ENCODE measurements at regions not wholly inside any gene's neighbourhood (a gene's known extent, or its start where the extent isn't known, plus 50 kb on each side); places are given as distances from the start of the nearest gene placed in this dataset.

DNA sequence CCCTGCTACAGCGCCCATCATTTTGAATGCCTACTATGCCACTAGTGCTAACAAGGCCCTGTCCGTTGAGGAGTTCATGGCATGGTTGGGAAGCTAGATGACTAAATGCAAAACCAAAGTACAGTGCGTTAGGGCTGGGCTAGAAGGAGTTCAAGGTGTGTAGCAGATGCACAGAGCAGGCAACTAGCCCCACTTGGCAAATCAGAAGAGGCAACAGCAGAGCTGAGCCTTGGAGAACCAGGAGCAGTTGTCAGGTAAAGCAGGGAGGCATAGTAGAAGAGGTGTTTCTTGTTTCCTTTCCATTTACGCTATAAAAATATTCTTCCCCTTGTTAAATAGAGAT lies 146.6 kb upstream of the CPEB2 start:
- 93% methylated on average over 4 of the region's 4 CpGs for WGBS
- Histone ChIP-seq H3K9ac (ENCODE audit: low read depth in 1 of 2, low read length in 2 of 2) (no peak overlapping the region), H3K27ac (ENCODE audit: low read depth in 1 of 2, low read length in 2 of 2) (no peak overlapping the region), H3K4me3 (ENCODE audit: low read depth in 1 of 3, low read length in 3 of 3) (no peak overlapping the region), H3K9me3 (ENCODE audit: control insufficient read depth in 4 of 4, low read length in 3 of 4) (no peaks in the 10 kb centered on the region), H3K4me1 (ENCODE audit: control insufficient read depth in 4 of 4, insufficient read depth in 4 of 4, low read length in 3 of 4) (peaks cover 0 to 3% (median 0%) of the 10 kb centered on the region in 4 donors), H3K36me3 (ENCODE audit: control insufficient read depth in 4 of 4, insufficient read depth in 3 of 4, low read depth in 1 of 4, low read length in 3 of 4) (no peaks in the 10 kb centered on the region), H3K27me3 (ENCODE audit: control insufficient read depth in 4 of 4, insufficient read depth in 4 of 4, low read length in 3 of 4) (no peaks in the 10 kb centered on the region)
- no peak for DNase-seq (ENCODE audit: low spot score)
- TF ChIP-seq HNF4A (conservative IDR thresholded peaks at IDR 0.05) (no peak), HNF4G (IDR thresholded peaks at IDR 0.05) (no peak)
- TF ChIP-seq, protein P1, sequence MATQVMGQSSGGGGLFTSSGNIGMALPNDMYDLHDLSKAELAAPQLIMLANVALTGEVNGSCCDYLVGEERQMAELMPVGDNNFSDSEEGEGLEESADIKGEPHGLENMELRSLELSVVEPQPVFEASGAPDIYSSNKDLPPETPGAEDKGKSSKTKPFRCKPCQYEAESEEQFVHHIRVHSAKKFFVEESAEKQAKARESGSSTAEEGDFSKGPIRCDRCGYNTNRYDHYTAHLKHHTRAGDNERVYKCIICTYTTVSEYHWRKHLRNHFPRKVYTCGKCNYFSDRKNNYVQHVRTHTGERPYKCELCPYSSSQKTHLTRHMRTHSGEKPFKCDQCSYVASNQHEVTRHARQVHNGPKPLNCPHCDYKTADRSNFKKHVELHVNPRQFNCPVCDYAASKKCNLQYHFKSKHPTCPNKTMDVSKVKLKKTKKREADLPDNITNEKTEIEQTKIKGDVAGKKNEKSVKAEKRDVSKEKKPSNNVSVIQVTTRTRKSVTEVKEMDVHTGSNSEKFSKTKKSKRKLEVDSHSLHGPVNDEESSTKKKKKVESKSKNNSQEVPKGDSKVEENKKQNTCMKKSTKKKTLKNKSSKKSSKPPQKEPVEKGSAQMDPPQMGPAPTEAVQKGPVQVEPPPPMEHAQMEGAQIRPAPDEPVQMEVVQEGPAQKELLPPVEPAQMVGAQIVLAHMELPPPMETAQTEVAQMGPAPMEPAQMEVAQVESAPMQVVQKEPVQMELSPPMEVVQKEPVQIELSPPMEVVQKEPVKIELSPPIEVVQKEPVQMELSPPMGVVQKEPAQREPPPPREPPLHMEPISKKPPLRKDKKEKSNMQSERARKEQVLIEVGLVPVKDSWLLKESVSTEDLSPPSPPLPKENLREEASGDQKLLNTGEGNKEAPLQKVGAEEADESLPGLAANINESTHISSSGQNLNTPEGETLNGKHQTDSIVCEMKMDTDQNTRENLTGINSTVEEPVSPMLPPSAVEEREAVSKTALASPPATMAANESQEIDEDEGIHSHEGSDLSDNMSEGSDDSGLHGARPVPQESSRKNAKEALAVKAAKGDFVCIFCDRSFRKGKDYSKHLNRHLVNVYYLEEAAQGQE (IDR thresholded peaks at IDR 0.05), result no peak

DNA sequence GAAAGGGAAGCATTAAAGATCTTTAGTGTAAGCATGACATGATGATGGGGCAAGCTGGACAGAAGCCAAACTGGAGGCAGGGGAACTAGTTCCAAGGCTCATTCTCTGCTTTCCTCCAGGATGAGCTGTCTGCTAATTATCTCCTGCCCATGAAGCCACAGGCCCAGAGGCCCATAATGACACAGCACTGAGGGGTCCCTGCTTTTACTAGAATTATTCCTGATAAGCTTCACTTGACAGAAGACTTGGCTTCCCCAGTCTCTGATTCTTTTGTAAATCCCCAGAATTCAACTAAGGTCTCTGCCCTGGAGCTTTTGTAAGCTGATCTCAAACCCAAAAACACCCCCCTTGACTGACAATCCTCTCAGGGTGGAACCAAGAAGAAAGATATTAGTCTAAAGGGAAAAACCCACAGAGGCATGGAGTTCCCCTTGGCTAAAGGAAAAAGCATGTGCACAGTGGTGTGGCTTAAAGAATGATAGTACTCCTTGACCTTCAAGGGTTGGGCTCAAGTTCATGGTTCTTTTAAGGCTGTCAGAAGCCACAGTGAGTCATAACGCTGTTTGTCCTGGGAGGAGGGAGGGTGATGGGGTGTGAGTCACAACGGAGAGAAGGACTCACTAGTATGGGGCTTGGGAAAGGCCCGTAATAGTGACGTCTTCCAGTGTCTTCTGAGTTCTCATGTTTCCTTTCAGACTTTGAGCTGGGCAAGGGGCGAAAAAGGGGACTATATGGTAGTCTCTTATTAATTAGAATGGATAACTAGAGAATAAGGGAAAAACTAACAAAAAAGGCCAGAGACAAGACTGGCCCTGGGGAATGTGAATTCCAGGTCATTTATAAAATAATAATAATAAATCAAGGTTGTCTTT lies 146.0 kb upstream of the CPEB2 start:
- H3K9me3 ChIP-seq (ENCODE audit: control insufficient read depth in 4 of 4, low read length in 3 of 4), result no peaks in the 10 kb centered on the region
- no peak overlapping the region for H3K4me3 ChIP-seq (ENCODE audit: low read depth in 1 of 3, low read length in 3 of 3)
- H3K27ac ChIP-seq (ENCODE audit: low read depth in 1 of 2, low read length in 2 of 2), result no peak overlapping the region
- no peaks in the 10 kb centered on the region for H3K36me3 ChIP-seq (ENCODE audit: control insufficient read depth in 4 of 4, insufficient read depth in 3 of 4, low read depth in 1 of 4, low read length in 3 of 4)
- no peak for DNase-seq (ENCODE audit: low spot score)
- H3K27me3 ChIP-seq (ENCODE audit: control insufficient read depth in 4 of 4, insufficient read depth in 4 of 4, low read length in 3 of 4), result no peaks in the 10 kb centered on the region
- TF ChIP-seq, protein P2, sequence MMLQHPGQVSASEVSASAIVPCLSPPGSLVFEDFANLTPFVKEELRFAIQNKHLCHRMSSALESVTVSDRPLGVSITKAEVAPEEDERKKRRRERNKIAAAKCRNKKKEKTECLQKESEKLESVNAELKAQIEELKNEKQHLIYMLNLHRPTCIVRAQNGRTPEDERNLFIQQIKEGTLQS (IDR thresholded peaks at IDR 0.05), result no peak
- TF ChIP-seq JUND (IDR thresholded peaks at IDR 0.05), result peak in 1 of 2 donors; percentile 47
- H3K4me1 ChIP-seq (ENCODE audit: control insufficient read depth in 4 of 4, insufficient read depth in 4 of 4, low read length in 3 of 4), result peaks cover 0 to 3% (median 0%) of the 10 kb centered on the region in 4 donors
- 69% methylated on average over 5 of the region's 5 CpGs for WGBS
- H3K9ac ChIP-seq (ENCODE audit: low read depth in 1 of 2, low read length in 2 of 2), result no peak overlapping the region

DNA sequence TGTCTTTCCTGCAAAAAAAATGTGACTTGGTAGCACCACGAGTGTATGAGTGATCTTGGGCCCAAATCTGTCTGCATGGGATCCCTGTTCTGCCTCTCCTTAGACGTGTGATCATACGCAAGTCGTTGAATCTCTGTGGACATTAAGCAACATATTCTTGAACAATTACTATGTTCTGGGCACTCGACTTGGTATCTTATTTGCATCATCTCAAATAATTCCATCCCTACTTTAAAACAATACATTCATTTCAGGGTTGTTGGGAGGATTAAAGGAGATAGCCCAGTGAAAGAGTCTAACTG lies 145.4 kb upstream of the CPEB2 start:
- no peak for DNase-seq (ENCODE audit: low spot score)
- H3K27ac ChIP-seq (ENCODE audit: low read depth in 1 of 2, low read length in 2 of 2), result no peak overlapping the region
- 95% methylated on average over 5 of the region's 5 CpGs for WGBS

More for the DNA sequence above, 145.4 kb upstream of the CPEB2 start:
- no peak overlapping the region for H3K9ac ChIP-seq (ENCODE audit: low read depth in 1 of 2, low read length in 2 of 2)
- H3K9me3 ChIP-seq (ENCODE audit: control insufficient read depth in 4 of 4, low read length in 3 of 4), result no peaks in the 10 kb centered on the region
- no peaks in the 10 kb centered on the region for H3K36me3 ChIP-seq (ENCODE audit: control insufficient read depth in 4 of 4, insufficient read depth in 3 of 4, low read depth in 1 of 4, low read length in 3 of 4)
- H3K27me3 ChIP-seq (ENCODE audit: control insufficient read depth in 4 of 4, insufficient read depth in 4 of 4, low read length in 3 of 4), result no peaks in the 10 kb centered on the region
- H3K4me3 ChIP-seq (ENCODE audit: low read depth in 1 of 3, low read length in 3 of 3), result no peak overlapping the region
- TF ChIP-seq HNF4A (conservative IDR thresholded peaks at IDR 0.05), result no peak
- TF ChIP-seq FOXA1 (IDR thresholded peaks at IDR 0.05), result no peak
- TF ChIP-seq JUND (IDR thresholded peaks at IDR 0.05), result no peak
- TF ChIP-seq, protein P3, sequence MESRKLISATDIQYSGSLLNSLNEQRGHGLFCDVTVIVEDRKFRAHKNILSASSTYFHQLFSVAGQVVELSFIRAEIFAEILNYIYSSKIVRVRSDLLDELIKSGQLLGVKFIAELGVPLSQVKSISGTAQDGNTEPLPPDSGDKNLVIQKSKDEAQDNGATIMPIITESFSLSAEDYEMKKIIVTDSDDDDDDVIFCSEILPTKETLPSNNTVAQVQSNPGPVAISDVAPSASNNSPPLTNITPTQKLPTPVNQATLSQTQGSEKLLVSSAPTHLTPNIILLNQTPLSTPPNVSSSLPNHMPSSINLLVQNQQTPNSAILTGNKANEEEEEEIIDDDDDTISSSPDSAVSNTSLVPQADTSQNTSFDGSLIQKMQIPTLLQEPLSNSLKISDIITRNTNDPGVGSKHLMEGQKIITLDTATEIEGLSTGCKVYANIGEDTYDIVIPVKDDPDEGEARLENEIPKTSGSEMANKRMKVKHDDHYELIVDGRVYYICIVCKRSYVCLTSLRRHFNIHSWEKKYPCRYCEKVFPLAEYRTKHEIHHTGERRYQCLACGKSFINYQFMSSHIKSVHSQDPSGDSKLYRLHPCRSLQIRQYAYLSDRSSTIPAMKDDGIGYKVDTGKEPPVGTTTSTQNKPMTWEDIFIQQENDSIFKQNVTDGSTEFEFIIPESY (IDR thresholded peaks at IDR 0.05), result no peak
- peaks cover 0 to 3% (median 0%) of the 10 kb centered on the region in 4 donors for H3K4me1 ChIP-seq (ENCODE audit: control insufficient read depth in 4 of 4, insufficient read depth in 4 of 4, low read length in 3 of 4)

Measured in liver (tissue), 7 donors.